ENCODE measurements at regions not wholly inside any gene's neighbourhood (a gene's known extent, or its start where the extent isn't known, plus 50 kb on each side); places are given as distances from the start of the nearest gene placed in this dataset.

- DNase-seq (ENCODE audit: low spot score) = no peak
- no peaks in the 10 kb centered on the region for H3K27me3 ChIP-seq
- TF ChIP-seq CTCF (IDR thresholded peaks at IDR 0.05) = no peak
- no peaks in the 10 kb centered on the region for H3K9me3 ChIP-seq
- H3K4me1 ChIP-seq = no peaks in the 10 kb centered on the region
- no peak overlapping the region for H3K4me3 ChIP-seq
- no peaks in the 10 kb centered on the region for H3K36me3 ChIP-seq
- H3K27ac ChIP-seq = no peak overlapping the region
Observed at GRCh38 chr11:92154611-92155010, 70.0 kb upstream of the FAT3 start.

- H3K9me3 ChIP-seq = no peaks in the 10 kb centered on the region
- no peak overlapping the region for H3K27ac ChIP-seq
- no peak for TF ChIP-seq CTCF (IDR thresholded peaks at IDR 0.05)
- no peak overlapping the region for H3K4me3 ChIP-seq
- H3K36me3 ChIP-seq = no peaks in the 10 kb centered on the region
- no peaks in the 10 kb centered on the region for H3K4me1 ChIP-seq
- DNase-seq (ENCODE audit: low spot score) = no peak
- no peaks in the 10 kb centered on the region for H3K27me3 ChIP-seq
Observed at GRCh38 chr11:92154110-92154509, 70.5 kb upstream of the FAT3 start.

GRCh38 chr11:92153542-92153941 is 71.1 kb upstream of the FAT3 start:
- Histone ChIP-seq H3K4me1 (no peaks in the 10 kb centered on the region), H3K9me3 (no peaks in the 10 kb centered on the region), H3K36me3 (no peaks in the 10 kb centered on the region), H3K27me3 (no peaks in the 10 kb centered on the region), H3K4me3 (no peak overlapping the region), H3K27ac (no peak overlapping the region)
- DNase-seq (ENCODE audit: low spot score) = no peak
- no peak for TF ChIP-seq CTCF (IDR thresholded peaks at IDR 0.05)

GRCh38 chr11:92152245-92152644 is 72.4 kb upstream of the FAT3 start:
- no peak overlapping the region for H3K27ac ChIP-seq
- no peaks in the 10 kb centered on the region for H3K36me3 ChIP-seq
- no peak overlapping the region for H3K4me3 ChIP-seq
- no peak for DNase-seq (ENCODE audit: low spot score)
- no peaks in the 10 kb centered on the region for H3K4me1 ChIP-seq
- H3K27me3 ChIP-seq = no peaks in the 10 kb centered on the region
- H3K9me3 ChIP-seq = no peaks in the 10 kb centered on the region
- no peak for TF ChIP-seq CTCF (IDR thresholded peaks at IDR 0.05)

GRCh38 chr11:92149996-92150395 is 74.6 kb upstream of the FAT3 start:
- H3K4me3 ChIP-seq = no peak overlapping the region
- no peaks in the 10 kb centered on the region for H3K27me3 ChIP-seq
- H3K36me3 ChIP-seq = no peaks in the 10 kb centered on the region
- TF ChIP-seq CTCF (IDR thresholded peaks at IDR 0.05) = no peak
- no peaks in the 10 kb centered on the region for H3K9me3 ChIP-seq
- no peaks in the 10 kb centered on the region for H3K4me1 ChIP-seq
- no peak for DNase-seq (ENCODE audit: low spot score)
- H3K27ac ChIP-seq = no peak overlapping the region

GRCh38 chr11:92141725-92142124 is 82.9 kb upstream of the FAT3 start:
- no peak for DNase-seq (ENCODE audit: low spot score)
- H3K36me3 ChIP-seq = no peaks in the 10 kb centered on the region
- no peaks in the 10 kb centered on the region for H3K4me1 ChIP-seq
- H3K27ac ChIP-seq = no peak overlapping the region
- H3K9me3 ChIP-seq = no peaks in the 10 kb centered on the region
- no peak overlapping the region for H3K4me3 ChIP-seq
- TF ChIP-seq CTCF (IDR thresholded peaks at IDR 0.05) = no peak
- no peaks in the 10 kb centered on the region for H3K27me3 ChIP-seq

All from right atrium auricular region (tissue), 2 donors.